ENCODE measurements at regions not wholly inside any gene's neighbourhood (a gene's known extent, or its start where the extent isn't known, plus 50 kb on each side); places are given as distances from the start of the nearest gene placed in this dataset.

DNA sequence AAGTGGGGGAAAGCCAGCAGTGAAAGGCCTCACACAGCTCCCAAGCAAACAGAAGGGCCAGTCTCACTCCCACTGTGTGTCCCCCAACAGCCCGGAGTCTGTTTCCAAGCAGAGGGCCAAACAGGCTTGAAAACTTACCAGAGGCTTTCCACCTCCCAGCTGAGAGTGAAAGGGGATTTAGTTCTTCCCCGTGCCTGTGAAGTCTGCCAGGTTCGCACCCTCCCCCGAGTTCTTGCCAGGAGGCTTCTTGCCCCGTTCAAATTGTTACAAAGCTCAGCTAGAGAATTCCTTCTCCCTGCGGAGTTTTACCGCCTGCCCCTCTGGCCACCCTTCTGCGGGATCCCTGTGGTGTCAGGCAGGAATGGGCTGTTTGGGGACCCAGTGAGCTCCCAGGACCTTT is 68.0 kb upstream of the WNT7A start:
- Histone ChIP-seq H3K4me3 (no peak overlapping the region), H3K27me3 (no peaks in the 10 kb centered on the region), H3K9me2 (replicated peaks; ENCODE audit: insufficient read depth) (no peaks in the 10 kb centered on the region), H3K9me3 (ENCODE audit: low read depth) (no peaks in the 10 kb centered on the region), H3K27ac (no peak overlapping the region), H4K20me1 (ENCODE audit: insufficient read depth, poor library complexity, severe bottlenecking) (no peaks in the 10 kb centered on the region), H3K4me1 (ENCODE audit: insufficient read depth) (peaks cover 20% of the 10 kb centered on the region), H3K4me2 (no peak overlapping the region), H3K79me2 (no peaks in the 10 kb centered on the region), H2AFZ (no peak overlapping the region), H3K36me3 (replicated peaks; ENCODE audit: insufficient read depth, low read depth) (no peaks in the 10 kb centered on the region)
- no peak for DNase-seq (ENCODE audit: low spot score)
- TF ChIP-seq EZH2 (IDR thresholded peaks at IDR 0.05; ENCODE audit: borderline replicate concordance) (no peak), EZH2phosphoT487 (IDR thresholded peaks at IDR 0.05; ENCODE audit: low read depth, severe bottlenecking, unreplicated experiment) (no peak)
- TF ChIP-seq, protein P1, sequence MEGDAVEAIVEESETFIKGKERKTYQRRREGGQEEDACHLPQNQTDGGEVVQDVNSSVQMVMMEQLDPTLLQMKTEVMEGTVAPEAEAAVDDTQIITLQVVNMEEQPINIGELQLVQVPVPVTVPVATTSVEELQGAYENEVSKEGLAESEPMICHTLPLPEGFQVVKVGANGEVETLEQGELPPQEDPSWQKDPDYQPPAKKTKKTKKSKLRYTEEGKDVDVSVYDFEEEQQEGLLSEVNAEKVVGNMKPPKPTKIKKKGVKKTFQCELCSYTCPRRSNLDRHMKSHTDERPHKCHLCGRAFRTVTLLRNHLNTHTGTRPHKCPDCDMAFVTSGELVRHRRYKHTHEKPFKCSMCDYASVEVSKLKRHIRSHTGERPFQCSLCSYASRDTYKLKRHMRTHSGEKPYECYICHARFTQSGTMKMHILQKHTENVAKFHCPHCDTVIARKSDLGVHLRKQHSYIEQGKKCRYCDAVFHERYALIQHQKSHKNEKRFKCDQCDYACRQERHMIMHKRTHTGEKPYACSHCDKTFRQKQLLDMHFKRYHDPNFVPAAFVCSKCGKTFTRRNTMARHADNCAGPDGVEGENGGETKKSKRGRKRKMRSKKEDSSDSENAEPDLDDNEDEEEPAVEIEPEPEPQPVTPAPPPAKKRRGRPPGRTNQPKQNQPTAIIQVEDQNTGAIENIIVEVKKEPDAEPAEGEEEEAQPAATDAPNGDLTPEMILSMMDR (IDR thresholded peaks at IDR 0.05; ENCODE audit: poor library complexity) = no peak
- WGBS (ENCODE audit: low lambda C conversion rate, missing lambda C conversion rate) = 46% methylated on average over 8 of the region's 8 CpGs

DNA sequence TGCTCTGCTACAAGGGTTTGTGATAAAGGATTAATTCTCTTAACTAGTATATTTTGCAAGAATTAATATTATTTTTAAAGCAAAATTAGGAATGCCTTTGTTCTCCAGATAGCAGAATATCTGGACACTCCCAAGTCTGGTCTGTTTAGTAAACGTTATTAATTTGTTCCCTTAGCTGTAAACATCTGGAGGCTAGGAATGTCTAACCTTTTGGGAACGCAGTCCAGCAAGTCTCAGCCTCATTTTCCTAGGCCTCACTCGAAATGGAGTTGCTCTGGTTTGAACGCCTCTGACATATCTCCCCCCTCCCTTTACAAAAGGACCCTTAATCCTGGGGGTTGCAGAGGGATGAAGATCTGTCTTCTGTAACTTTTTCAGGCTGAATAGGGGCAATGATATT is 59.3 kb upstream of the WNT7A start:
- TF ChIP-seq EZH2 (IDR thresholded peaks at IDR 0.05; ENCODE audit: borderline replicate concordance) (no peak), EZH2phosphoT487 (IDR thresholded peaks at IDR 0.05; ENCODE audit: low read depth, severe bottlenecking, unreplicated experiment) (no peak)
- TF ChIP-seq, protein P1 (IDR thresholded peaks at IDR 0.05; ENCODE audit: poor library complexity) = no peak
- H3K4me1 ChIP-seq (ENCODE audit: insufficient read depth) = no peaks in the 10 kb centered on the region
- no peaks in the 10 kb centered on the region for H3K36me3 ChIP-seq (replicated peaks; ENCODE audit: insufficient read depth, low read depth)
- H3K4me3 ChIP-seq = no peak overlapping the region
- H3K27me3 ChIP-seq = no peaks in the 10 kb centered on the region
- H3K27ac ChIP-seq = no peak overlapping the region
- H2AFZ ChIP-seq = no peak overlapping the region
- H3K4me2 ChIP-seq = no peak overlapping the region
- no peaks in the 10 kb centered on the region for H3K9me2 ChIP-seq (replicated peaks; ENCODE audit: insufficient read depth)
- H4K20me1 ChIP-seq (ENCODE audit: insufficient read depth, poor library complexity, severe bottlenecking) = no peaks in the 10 kb centered on the region
- DNase-seq (ENCODE audit: low spot score) = no peak
- 74% methylated on average over 4 of the region's 4 CpGs for WGBS (ENCODE audit: low lambda C conversion rate, missing lambda C conversion rate)
- H3K9me3 ChIP-seq (ENCODE audit: low read depth) = no peaks in the 10 kb centered on the region
- H3K79me2 ChIP-seq = no peaks in the 10 kb centered on the region

DNA sequence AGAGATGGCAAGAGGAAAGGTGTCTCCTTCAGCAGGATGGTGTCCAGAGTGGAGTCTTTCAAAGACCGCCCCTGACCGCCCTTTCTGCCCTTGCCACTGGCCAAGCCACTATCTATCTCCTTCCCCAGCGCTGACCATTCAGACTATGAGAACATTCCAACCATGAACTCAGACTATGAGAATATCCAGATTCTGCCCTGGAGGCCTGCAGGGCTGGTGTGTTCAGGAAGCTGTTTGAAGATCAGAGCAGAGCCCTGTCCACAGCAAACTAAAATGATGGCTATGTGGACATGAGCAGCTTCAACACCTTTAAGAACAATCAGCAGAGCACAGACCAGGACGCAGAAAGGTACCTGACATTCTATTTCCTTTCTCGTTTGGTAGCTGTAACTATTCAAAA is 57.3 kb upstream of the WNT7A start:
- Histone ChIP-seq H3K27me3 (no peaks in the 10 kb centered on the region), H3K4me1 (ENCODE audit: insufficient read depth) (no peaks in the 10 kb centered on the region), H2AFZ (no peak overlapping the region), H3K36me3 (replicated peaks; ENCODE audit: insufficient read depth, low read depth) (no peaks in the 10 kb centered on the region), H3K9me3 (ENCODE audit: low read depth) (no peaks in the 10 kb centered on the region), H4K20me1 (ENCODE audit: insufficient read depth, poor library complexity, severe bottlenecking) (no peaks in the 10 kb centered on the region), H3K27ac (no peak overlapping the region), H3K9me2 (replicated peaks; ENCODE audit: insufficient read depth) (no peaks in the 10 kb centered on the region), H3K79me2 (no peaks in the 10 kb centered on the region), H3K4me2 (no peak overlapping the region), H3K4me3 (no peak overlapping the region)
- DNase-seq (ENCODE audit: low spot score) = no peak
- TF ChIP-seq EZH2phosphoT487 (IDR thresholded peaks at IDR 0.05; ENCODE audit: low read depth, severe bottlenecking, unreplicated experiment) = no peak
- no peak for TF ChIP-seq EZH2 (IDR thresholded peaks at IDR 0.05; ENCODE audit: borderline replicate concordance)
- TF ChIP-seq, protein P1 (IDR thresholded peaks at IDR 0.05; ENCODE audit: poor library complexity) = no peak
- WGBS (ENCODE audit: low lambda C conversion rate, missing lambda C conversion rate) = 58% methylated on average over 5 of the region's 5 CpGs

All from hepatocyte (in vitro differentiated cells).